H1 (cell line): ENCODE measurements at regions not wholly inside any gene's neighbourhood (a gene's known extent, or its start where the extent isn't known, plus 50 kb on each side); places are given as distances from the start of the nearest gene placed in this dataset.

Experiments used
- CTCF ChIA-PET: fragments of 300-600 bp; sonication (Branson Sonifier 250); formaldehyde crosslinking; loops from one replicate; lab custom pipeline; 2021; ENCODE audit not compliant: partially characterized antibody; lab: Charles Lee
- POLR2A ChIA-PET: fragments of 300-600 bp; sonication (Branson Sonifier 250); formaldehyde crosslinking; loops from one replicate; lab custom pipeline; 2021; ENCODE audit warnings: inconsistent platforms; ENCODE audit not compliant: partially characterized antibody; lab: Charles Lee
- DNase-seq, 2 experiments: peaks; one replicate each; pipeline versions ENCODE4 v3.0.0 to v3.0.0-alpha.2; 2010 to 2022; ENCODE audit warnings: low spot score in 2 of 2, low read depth in 1 of 2, mixed read lengths in 1 of 2
- FAIRE-seq: peaks from 2 replicates; lab custom pipeline; 2011; peaks lifted over from hg19 to GRCh38; lab: Jason Lieb, UNC
- H2AFZ ChIP-seq: 2 replicates; pipeline ENCODE4 v1.8.1; 2012; ENCODE audit warnings: low read length, inconsistent platforms
- H2AK5ac ChIP-seq: 2 replicates; pipeline ENCODE4 v1.6.1; 2013; ENCODE audit warnings: low read depth, low read length
- H2BK120ac ChIP-seq: replicated peaks from 2 replicates; pipeline ENCODE3; 2013; ENCODE audit warnings: low read depth, low read length, inconsistent platforms
- H2BK12ac ChIP-seq: 2 replicates; pipeline ENCODE4 v1.6.1; 2013; ENCODE audit warnings: low read depth, low read length
- H2BK15ac ChIP-seq: 2 replicates; pipeline ENCODE4 v1.6.1; 2013; ENCODE audit warnings: low read length
- H2BK20ac ChIP-seq: 2 replicates; pipeline ENCODE4 v1.6.1; 2013; ENCODE audit warnings: low read length
- H2BK5ac ChIP-seq: 2 replicates; pipeline ENCODE4 v1.6.1; 2013; ENCODE audit warnings: low read depth, low read length
- H3K14ac ChIP-seq: 2 replicates; pipeline ENCODE4 v1.6.1; 2013; ENCODE audit warnings: inconsistent platforms; ENCODE audit not compliant: insufficient read length
- H3K18ac ChIP-seq: 2 replicates; pipeline ENCODE4 v1.6.1; 2013; ENCODE audit warnings: low read length; ENCODE audit errors: extremely low read depth
- H3K23ac ChIP-seq: 2 replicates; pipeline ENCODE4 v1.6.1; 2013; ENCODE audit warnings: inconsistent platforms; ENCODE audit not compliant: insufficient read length
- H3K23me2 ChIP-seq: 2 replicates; pipeline ENCODE4 v1.6.1; 2013; ENCODE audit warnings: low read depth, low read length
- H3K27ac ChIP-seq: 2 replicates; pipeline ENCODE4 v1.6.1; 2011; ENCODE audit warnings: low read depth, low read length, inconsistent platforms
- H3K27me3 ChIP-seq, 4 experiments: replicated peaks in 1 of 4; 1 replicate in 1 of 4; 2 replicates in 3 of 4; pipeline versions ENCODE4 v1.6.1 to v1.8.1; 2011 to 2013; ENCODE audit warnings: low read length in 3 of 4, mild to moderate bottlenecking in 3 of 4, inconsistent platforms in 2 of 4, mixed read lengths in 2 of 4, moderate library complexity in 1 of 4; ENCODE audit not compliant: control insufficient read depth in 3 of 4, insufficient read depth in 3 of 4; ENCODE audit errors: extremely low read depth in 1 of 4
- H3K36me3 ChIP-seq, 4 experiments: 2 replicates each; pipeline versions ENCODE4 v1.6.1 to v1.8.1; 2011 to 2013; ENCODE audit warnings: mild to moderate bottlenecking in 4 of 4, low read length in 3 of 4, moderate library complexity in 2 of 4, control low read depth in 1 of 4, inconsistent platforms in 1 of 4; ENCODE audit not compliant: insufficient read depth in 4 of 4, control insufficient read depth in 2 of 4
- H3K4ac ChIP-seq: replicated peaks from 2 replicates; pipeline ENCODE3; 2013; ENCODE audit warnings: low read length, low read depth, mixed read lengths, inconsistent platforms; ENCODE audit not compliant: insufficient read length
- H3K4me1 ChIP-seq, 4 experiments: replicated peaks in 1 of 4; 1 replicate in 1 of 4; 2 replicates in 3 of 4; pipeline versions ENCODE4 v1.6.1 to v1.8.1; 2011 to 2013; ENCODE audit warnings: low read length in 3 of 4, inconsistent platforms in 2 of 4, mixed read lengths in 1 of 4; ENCODE audit not compliant: insufficient read depth in 4 of 4, control insufficient read depth in 3 of 4
- H3K4me2 ChIP-seq, 2 experiments: 2 replicates each; pipeline versions ENCODE4 v1.6.1 to v1.8.1; 2011 to 2013; ENCODE audit warnings: low read depth in 2 of 2, low read length in 2 of 2, control low read depth in 1 of 2, inconsistent platforms in 1 of 2, mild to moderate bottlenecking in 1 of 2; ENCODE audit not compliant: insufficient read depth in 1 of 2
- H3K4me3 ChIP-seq, 4 experiments: fragments of 200-600, 300-600 bp in 1 of 4; sonication (generic), shearing (Covaris generic), sonication (Bioruptor Twin) in 1 of 4; 2 replicates each; pipeline versions ENCODE4 v1.5.1 to v1.8.1; 2011 to 2016; ENCODE audit warnings: low read length in 4 of 4, low read depth in 3 of 4, control low read depth in 2 of 4, inconsistent platforms in 2 of 4, mild to moderate bottlenecking in 2 of 4, mixed read lengths in 1 of 4, moderate library complexity in 1 of 4; ENCODE audit not compliant: insufficient read depth in 2 of 4; ENCODE audit errors: extremely low read depth in 1 of 4
- H3K56ac ChIP-seq: replicated peaks from 2 replicates; pipeline ENCODE3; 2013; ENCODE audit warnings: low read depth, mild to moderate bottlenecking, mixed read lengths, low read length, inconsistent platforms; ENCODE audit not compliant: insufficient read length
- H3K79me1 ChIP-seq: 2 replicates; pipeline ENCODE4 v1.6.1; 2013; ENCODE audit warnings: low read depth, low read length, control low read depth
- H3K79me2 ChIP-seq, 2 experiments: 2 replicates each; pipeline versions ENCODE4 v1.6.1 to v1.8.1; 2012 to 2013; ENCODE audit warnings: low read length in 2 of 2, mild to moderate bottlenecking in 2 of 2, inconsistent platforms in 1 of 2; ENCODE audit not compliant: insufficient read depth in 2 of 2, control insufficient read depth in 1 of 2
- H3K9ac ChIP-seq, 4 experiments: replicated peaks in 1 of 4; 1 replicate in 1 of 4; 2 replicates in 3 of 4; pipeline versions ENCODE4 v1.6.1 to v1.8.1; 2011 to 2013; ENCODE audit warnings: low read depth in 3 of 4, low read length in 3 of 4, control low read depth in 2 of 4, mild to moderate bottlenecking in 2 of 4, moderate library complexity in 2 of 4, inconsistent platforms in 1 of 4; ENCODE audit errors: extremely low read depth in 1 of 4
- H3K9me3 ChIP-seq, 2 experiments: 2 replicates each; pipeline versions ENCODE4 v1.6.1 to v1.8.1; 2012 to 2013; ENCODE audit warnings: mild to moderate bottlenecking in 2 of 2, moderate library complexity in 2 of 2, control low read depth in 1 of 2, inconsistent platforms in 1 of 2, low read depth in 1 of 2, low read length in 1 of 2, mixed read lengths in 1 of 2; ENCODE audit not compliant: insufficient read depth in 2 of 2
- H4K20me1 ChIP-seq, 2 experiments: replicated peaks in 1 of 2; 2 replicates each; pipeline versions ENCODE3 to v1.8.1; 2011 to 2013; ENCODE audit warnings: inconsistent platforms in 2 of 2, low read length in 2 of 2, mild to moderate bottlenecking in 1 of 2; ENCODE audit not compliant: insufficient read depth in 2 of 2, control insufficient read depth in 1 of 2
- H4K5ac ChIP-seq: 2 replicates; pipeline ENCODE4 v1.6.1; 2013; ENCODE audit warnings: low read length, low read depth, mixed read lengths, inconsistent platforms; ENCODE audit not compliant: insufficient read length
- H4K8ac ChIP-seq: 2 replicates; pipeline ENCODE4 v1.8.0; 2013; ENCODE audit warnings: mild to moderate bottlenecking, moderate library complexity, low read length, inconsistent platforms; ENCODE audit not compliant: insufficient read depth; ENCODE audit errors: extremely low read depth
- H4K91ac ChIP-seq: replicated peaks from 2 replicates; pipeline ENCODE3; 2013; ENCODE audit warnings: low read length, mixed read lengths, inconsistent platforms; ENCODE audit not compliant: insufficient read length
- CBX8 ChIP-seq: fragments of 300-800, 300-1000 bp; sonication (generic); IDR thresholded peaks from 2 replicates; pipeline ENCODE4 v1.7.1; 2016; ENCODE audit warnings: low read depth, low read length, borderline replicate concordance
- JUN ChIP-seq: IDR thresholded peaks from 2 replicates; pipeline ENCODE4 v1.6.1; 2011; ENCODE audit warnings: low read depth, mild to moderate bottlenecking, improper control_type of control experiment, low read length
- POU5F1 ChIP-seq: IDR thresholded peaks from 2 replicates; pipeline ENCODE4 v1.6.1; 2011; ENCODE audit warnings: low read depth, mild to moderate bottlenecking, low read length, moderate library complexity
- RNF2 ChIP-seq: fragments of 200-900, 300-1000 bp; sonication (generic); IDR thresholded peaks from 2 replicates; pipeline ENCODE4 v1.7.1; 2016; ENCODE audit warnings: borderline replicate concordance, low read depth, mild to moderate bottlenecking, antibody characterized with exemption, low read length; ENCODE audit not compliant: poor library complexity, severe bottlenecking; ENCODE audit errors: missing control alignments
- USF2 ChIP-seq: IDR thresholded peaks from 2 replicates; pipeline ENCODE4 v1.6.1; 2011; ENCODE audit warnings: low read length, improper control_type of control experiment
- ZNF274 ChIP-seq: IDR thresholded peaks from 2 replicates; pipeline ENCODE4 v1.7.0; 2012; ENCODE audit warnings: low read length, borderline replicate concordance; ENCODE audit errors: extremely low read depth

- no peak for FAIRE-seq
- no peak overlapping the region for H4K8ac ChIP-seq
- no peak overlapping the region for H2BK5ac ChIP-seq
- H2BK12ac ChIP-seq = no peak overlapping the region
- no peaks in the 10 kb centered on the region for H3K27me3 ChIP-seq
- no peak overlapping the region for H3K4ac ChIP-seq
- H3K23me2 ChIP-seq = no peaks in the 10 kb centered on the region
- POLR2A ChIA-PET = no interaction called here
- H3K79me1 ChIP-seq = no peaks in the 10 kb centered on the region
- H3K4me2 ChIP-seq = no peak overlapping the region
- DNase-seq = no peak
- H2BK120ac ChIP-seq = no peak overlapping the region
- H3K18ac ChIP-seq = no peak overlapping the region
- H2BK20ac ChIP-seq = no peak overlapping the region
- H2AFZ ChIP-seq = no peak overlapping the region
- TF ChIP-seq ZNF274 = no peak
- TF ChIP-seq USF2 = no peak
- no peak for TF ChIP-seq JUN
- TF ChIP-seq POU5F1 = no peak
- no peak for TF ChIP-seq CBX8
- no peak for TF ChIP-seq RNF2
- TF ChIP-seq, all 59 proteins: peak for 0
- H3K79me2 ChIP-seq = no peaks in the 10 kb centered on the region
- no peak overlapping the region for H2BK15ac ChIP-seq
- no peak overlapping the region for H3K9ac ChIP-seq
- no peak overlapping the region for H4K91ac ChIP-seq
- H4K5ac ChIP-seq = no peak overlapping the region
- no peaks in the 10 kb centered on the region for H3K36me3 ChIP-seq
- H2AK5ac ChIP-seq = no peak overlapping the region
- H3K14ac ChIP-seq = no peak overlapping the region
- no peaks in the 10 kb centered on the region for H3K4me1 ChIP-seq
- H4K20me1 ChIP-seq = no peaks in the 10 kb centered on the region
- H3K27ac ChIP-seq = no peak overlapping the region
- H3K56ac ChIP-seq = no peak overlapping the region
- CTCF ChIA-PET = no interaction called here
- H3K4me3 ChIP-seq = no peak overlapping the region
- no peak overlapping the region for H3K23ac ChIP-seq
- no peaks in the 10 kb centered on the region for H3K9me3 ChIP-seq
These were observed 237.7 kb upstream of the GOLIM4 start for GRCh38 chr3:168333410-168333935.
